ENCODE measurements at regions not wholly inside any gene's neighbourhood (a gene's known extent, or its start where the extent isn't known, plus 50 kb on each side); places are given as distances from the start of the nearest gene placed in this dataset.

DNA sequence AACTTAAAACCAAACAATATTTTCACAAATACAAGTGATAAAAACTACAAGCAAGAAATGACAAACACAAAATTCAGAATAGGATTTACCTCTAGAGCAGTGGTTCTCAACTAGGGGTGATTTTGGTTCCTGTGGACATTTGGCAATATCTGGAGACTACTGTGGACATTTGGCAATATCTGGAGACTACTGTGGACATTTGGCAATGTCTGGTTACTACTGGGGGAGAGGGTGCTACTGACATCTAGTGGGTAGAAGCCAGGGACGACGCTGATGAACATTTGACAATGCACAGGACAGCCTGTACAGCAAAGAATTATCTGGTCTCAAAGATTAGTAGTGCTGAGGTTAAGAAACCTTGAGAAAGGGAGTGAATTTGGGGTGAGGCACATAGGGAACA lies 169.8 kb downstream of the CLCN4 start:
- TF ChIP-seq FOXM1 (IDR thresholded peaks at IDR 0.05; ENCODE audit: borderline replicate concordance) (no peak), TARDBP (IDR thresholded peaks at IDR 0.05) (no peak), SUZ12 (IDR thresholded peaks at IDR 0.05) (no peak), ARNT (IDR thresholded peaks at IDR 0.05) (no peak), SP1 (IDR thresholded peaks at IDR 0.05) (no peak), ELF4 (IDR thresholded peaks at IDR 0.05) (no peak), FOXK2 (IDR thresholded peaks at IDR 0.05) (no peak), BHLHE40 (IDR thresholded peaks at IDR 0.05; ENCODE audit: borderline replicate concordance) (no peak), ZNF384 (IDR thresholded peaks at IDR 0.05) (no peak)

Data from HEK293T (cell line).